SIG-M5 treated with dmso at 0.1 percent for 504 hours (cell line): ENCODE measurements at regions not wholly inside any gene's neighbourhood (a gene's known extent, or its start where the extent isn't known, plus 50 kb on each side); places are given as distances from the start of the nearest gene placed in this dataset.

Experiments used
- DNase-seq: peaks from one replicate; lab custom pipeline; 2025; ENCODE audit not compliant: unreplicated experiment; lab: John Stamatoyannopoulos, UW

GRCh38 chr9:117549444-117549843 lies 134.6 kb upstream of the ASTN2 start:
- no peak for DNase-seq

DNA sequence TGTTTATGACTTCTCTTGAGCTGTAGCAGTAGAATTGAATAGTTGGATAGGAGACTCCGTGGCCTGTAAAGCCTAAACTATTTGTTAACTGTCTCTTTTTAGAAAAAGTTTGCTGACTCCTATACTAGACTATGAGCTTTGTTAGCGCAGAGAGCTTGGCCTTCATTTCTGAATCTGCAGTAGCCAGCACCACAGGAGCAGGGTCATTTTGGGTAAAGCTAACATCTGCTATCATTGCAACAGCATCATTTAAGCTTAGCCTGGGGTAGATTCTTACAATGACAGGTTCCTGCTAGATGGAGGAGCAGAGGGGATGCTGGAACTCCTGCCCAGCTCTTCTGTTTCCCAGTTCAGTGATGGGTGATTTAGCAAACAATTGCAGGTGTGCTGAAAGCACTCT lies 133.7 kb upstream of the ASTN2 start:
- no peak for DNase-seq

DNA sequence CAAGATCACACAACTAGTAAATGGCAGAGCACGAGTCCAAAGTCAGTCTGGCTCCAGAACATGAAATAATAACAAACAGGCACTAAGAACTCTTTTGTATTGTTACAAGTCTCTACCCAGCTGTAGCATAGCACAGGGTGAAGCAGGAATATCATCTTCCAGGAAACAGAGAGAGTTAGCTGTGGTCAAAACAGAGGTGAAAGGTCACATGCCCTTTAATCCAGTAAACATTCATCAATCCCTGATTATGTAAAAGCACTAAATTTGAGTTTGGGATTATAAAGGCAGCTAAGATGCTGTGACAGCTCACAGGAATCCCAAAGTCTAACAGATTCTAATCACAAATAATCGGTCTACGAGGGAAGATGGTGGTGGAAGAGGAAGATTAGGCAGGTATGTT lies 133.0 kb upstream of the ASTN2 start:
- no peak for DNase-seq

DNA sequence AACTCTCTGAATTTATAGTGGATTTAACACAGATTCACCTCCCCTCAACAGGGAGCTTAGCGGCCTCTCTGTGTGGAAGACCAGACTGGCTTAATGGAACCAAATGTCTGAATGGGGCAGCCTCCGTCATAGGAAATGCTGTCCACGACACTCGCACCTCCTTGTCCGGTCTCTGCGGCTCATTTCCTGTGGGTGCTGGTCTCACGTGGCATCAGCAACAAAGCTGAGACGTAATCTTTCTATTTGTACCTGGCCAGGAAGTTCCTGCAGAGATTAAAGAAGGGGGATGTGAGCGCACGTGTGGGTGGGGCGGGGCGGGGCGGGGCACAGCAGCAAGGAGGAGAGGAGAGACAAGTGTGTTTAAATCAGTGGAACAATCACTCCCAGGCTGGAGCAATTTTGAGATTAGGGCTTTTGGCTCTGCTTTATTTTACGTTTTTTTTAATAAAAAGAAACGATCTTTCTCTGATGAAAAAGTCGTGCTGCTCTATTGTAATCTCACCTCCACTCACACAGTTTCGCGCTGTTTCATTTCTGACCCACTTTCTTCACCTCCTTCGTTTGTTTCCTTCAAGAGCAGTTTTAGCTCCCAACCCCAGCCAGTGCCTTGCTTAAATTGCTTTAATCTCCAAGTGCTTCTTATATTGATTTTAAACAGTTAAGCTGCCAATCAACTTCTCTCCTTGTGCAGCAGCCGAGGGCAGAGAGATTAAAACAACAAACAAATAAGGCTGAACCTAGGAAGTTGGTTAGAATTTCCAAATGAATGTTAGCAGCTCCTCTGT lies 132.2 kb upstream of the ASTN2 start:
- no peak for DNase-seq

DNA sequence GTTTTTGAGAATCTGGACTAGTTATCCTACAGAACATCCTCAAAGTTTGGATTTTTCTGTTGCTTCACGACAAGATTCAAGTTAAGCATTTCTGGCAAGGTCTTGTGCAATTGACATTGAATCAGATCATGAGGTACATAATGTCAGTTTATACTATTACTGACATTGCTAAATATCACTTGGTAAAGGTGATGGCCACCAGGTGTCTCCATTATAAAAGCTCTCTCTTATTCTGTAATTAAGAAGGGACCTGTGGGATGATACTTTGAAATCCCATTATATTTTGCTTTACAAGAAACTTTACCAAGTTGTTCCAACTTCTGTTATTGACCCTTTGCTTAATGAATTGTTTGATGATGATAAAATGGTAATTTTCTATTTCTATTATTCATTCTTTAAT lies 131.0 kb upstream of the ASTN2 start:
- DNase-seq, result no peak

DNA sequence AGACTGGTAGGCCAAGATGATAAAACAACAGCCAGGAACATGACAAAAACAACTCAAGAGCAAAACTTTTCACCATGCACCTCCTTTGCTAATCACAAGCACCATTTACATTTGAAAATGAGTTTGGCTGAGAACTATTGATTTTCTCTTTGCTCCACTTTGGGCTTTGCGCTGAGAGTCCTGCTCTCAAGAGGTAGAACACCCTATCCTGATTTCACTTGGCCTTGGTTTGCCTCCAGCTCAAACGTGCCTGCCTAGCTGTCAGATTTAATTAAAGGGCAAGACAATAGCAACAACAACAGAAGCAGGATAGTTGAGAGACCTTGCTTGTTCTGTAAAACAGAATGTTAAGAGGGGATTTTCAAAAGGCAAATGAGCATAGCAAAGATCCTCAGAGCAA lies 128.2 kb upstream of the ASTN2 start:
- DNase-seq, result no peak

DNA sequence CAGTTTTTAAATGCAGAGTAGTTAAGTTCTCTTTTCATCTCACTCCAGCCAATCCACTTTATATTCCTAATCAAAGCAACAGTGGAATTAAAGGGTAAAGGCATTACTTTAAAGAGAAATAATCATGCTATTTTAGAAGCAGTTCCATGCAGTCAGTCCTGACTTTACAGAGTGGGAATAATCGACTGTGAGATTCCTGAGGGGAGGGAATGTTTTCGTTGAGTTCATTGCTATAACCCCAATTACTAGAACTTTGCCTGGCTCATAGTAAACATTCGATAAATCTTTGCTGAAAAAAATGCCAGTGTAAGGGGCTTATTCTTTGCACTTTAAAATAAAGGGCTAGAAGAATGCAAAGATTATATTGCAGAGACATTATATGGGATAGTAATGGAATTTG lies 127.2 kb upstream of the ASTN2 start:
- no peak for DNase-seq

GRCh38 chr9:117541181-117541580 lies 126.3 kb upstream of the ASTN2 start:
- DNase-seq, result no peak

DNA sequence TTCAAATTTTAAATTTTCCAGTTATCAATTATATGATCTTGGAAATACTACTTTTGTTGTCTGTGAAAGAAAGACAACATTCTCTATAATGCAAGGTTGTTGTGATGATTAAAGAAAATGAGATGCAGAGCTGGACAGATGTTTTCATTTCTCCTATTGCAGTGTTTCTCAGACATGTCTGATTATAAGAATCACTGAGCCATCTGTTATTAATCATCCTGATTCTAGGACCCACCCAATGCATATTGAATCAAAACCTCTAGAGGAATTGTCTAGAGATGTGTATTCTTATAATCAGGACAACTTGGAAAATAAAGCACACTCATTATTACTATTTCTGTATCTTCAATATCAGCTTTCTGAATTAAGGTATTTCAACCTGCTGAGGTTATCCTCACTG lies 121.1 kb upstream of the ASTN2 start:
- no peak for DNase-seq

DNA sequence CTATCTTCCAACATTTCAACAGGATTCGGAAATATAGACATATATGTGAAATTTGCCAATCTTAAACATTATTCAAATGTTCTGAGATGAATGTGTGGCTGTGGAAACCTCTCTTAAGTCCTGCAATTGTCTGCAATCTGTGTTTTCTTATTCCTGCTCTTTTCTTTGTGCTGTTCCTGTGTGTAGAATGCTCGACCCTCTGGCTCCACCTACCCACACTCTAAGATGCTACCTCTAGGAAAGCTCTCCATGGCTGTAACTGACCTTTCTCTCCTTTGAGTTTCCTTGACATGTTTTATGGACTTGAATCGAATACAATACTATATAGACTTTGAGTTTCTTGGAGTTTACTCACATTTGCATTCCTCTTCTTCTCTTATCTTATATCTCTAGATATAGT lies 120.6 kb upstream of the ASTN2 start:
- no peak for DNase-seq

DNA sequence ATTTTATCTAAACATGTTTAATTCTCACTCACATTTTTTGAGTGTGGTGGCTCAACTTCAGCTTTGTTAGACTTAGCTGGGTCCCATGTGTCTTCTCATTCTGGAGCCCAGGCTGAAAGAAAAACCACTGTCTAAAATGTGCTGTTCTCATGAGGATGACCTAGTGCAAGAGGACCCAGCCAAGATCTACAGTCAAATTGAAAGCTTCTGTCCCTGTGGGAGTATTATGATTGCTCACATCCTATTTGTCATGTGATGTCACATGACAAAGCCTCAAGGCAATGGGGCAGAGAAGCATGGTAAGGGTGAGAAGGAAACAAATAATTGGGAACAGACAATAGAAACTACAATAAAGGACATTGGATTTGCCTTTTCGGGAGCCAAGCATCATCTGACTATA lies 113.4 kb upstream of the ASTN2 start:
- DNase-seq, result no peak

GRCh38 chr9:117526674-117527073 lies 111.8 kb upstream of the ASTN2 start:
- no peak for DNase-seq

DNA sequence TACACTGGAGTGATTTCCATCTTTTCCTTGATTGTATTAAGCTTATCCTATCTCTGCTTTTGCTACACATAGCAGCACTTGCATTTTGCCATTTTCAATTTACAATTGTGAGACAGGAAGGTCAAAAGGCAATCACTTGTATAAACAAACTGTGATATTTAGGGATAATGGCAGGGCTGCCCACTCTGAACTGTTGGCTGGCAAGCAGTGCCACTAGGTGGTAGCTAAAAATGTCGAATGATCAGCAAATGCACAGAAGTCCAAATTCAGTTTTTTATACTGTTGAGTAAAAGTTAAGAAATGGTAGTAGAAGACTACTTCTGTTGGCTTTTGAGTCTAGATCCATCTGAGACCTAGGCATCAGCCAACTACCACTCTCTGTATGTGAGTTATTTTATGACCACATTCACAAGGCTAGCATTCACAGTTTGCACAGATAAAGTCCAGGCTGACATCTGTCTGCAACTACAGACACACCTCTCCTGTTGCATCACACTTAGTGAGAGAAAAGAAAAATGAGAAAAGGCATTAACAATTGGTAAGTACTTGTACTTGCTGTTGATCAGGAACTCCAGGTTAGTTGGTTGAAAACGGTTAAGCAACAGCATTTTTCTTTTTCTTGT lies 108.8 kb upstream of the ASTN2 start:
- no peak for DNase-seq

- no peak for DNase-seq
These were observed 106.4 kb upstream of the ASTN2 start for GRCh38 chr9:117521293-117521692.

- no peak for DNase-seq
These were observed 102.1 kb upstream of the ASTN2 start for GRCh38 chr9:117516676-117517632.

GRCh38 chr9:117511852-117512481 lies 97.1 kb upstream of the ASTN2 start:
- DNase-seq, result no peak

DNA sequence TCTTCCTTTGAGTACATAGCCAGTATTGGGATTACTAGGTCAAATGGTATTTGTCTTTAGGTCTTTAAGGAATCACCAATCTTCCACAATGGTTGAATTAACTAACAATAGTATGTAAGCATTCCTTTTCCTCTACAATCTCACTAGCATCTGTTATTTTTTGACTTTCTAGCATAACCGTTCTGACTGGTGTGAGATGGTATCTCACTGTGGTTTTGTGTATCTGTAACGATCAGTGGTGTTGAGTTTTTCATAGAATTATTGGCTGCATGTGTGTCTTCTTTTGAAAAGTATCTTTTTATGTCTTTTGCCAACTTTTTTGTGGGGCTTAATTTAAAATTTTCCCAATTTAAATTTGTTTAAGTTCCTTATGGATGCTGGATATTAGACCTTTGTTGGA lies 81.5 kb upstream of the ASTN2 start:
- no peak for DNase-seq

DNA sequence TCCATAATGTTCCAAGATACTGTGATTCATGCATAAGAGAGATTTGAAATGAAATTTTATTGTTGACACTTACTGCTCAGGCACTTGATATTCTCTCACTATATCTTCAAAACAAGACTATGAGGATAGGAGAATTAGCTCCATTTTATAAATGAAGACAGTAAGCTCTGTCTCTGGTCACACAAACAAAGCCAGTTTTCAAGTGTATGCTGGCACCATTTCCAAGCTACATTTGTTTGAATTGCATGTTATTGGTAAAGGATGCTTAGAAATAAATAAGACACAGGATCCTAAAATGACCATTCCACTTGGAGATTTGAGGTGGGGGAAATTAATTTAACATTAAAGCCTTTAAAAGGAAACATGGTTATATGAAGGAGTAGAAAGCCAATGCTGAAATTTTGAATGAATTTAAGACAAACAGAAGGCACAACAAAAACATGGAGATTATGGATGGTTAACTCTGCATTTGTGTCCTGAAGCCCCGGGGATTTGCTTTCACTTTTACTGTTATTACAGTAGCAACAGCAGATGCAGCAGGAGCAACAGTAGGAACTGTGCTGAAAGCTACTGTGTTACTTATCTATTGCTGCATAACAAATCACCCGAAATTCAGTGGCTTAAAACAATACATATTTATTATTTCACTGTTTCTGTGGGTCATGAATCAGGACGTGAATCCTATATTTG lies 79.7 kb upstream of the ASTN2 start:
- no peak for DNase-seq

DNA sequence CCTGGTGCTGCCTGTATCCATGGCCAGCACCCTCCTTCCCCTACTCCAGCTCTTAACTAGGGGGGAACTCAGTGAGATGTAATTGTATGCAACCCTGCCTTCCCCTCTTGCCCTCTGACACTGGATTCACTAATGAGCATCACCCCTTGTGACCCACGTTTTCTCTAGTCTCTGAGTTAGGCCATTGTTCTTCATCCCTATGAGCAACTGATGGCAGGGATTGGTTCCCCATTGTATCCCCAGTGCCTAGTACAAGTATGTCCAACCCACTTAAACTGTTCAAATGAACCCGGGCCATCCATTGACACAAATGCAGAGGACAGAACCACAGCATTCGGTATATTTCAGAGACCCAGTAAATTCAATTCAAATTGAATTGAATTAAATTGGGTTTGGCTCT lies 77.6 kb upstream of the ASTN2 start:
- DNase-seq, result no peak

DNA sequence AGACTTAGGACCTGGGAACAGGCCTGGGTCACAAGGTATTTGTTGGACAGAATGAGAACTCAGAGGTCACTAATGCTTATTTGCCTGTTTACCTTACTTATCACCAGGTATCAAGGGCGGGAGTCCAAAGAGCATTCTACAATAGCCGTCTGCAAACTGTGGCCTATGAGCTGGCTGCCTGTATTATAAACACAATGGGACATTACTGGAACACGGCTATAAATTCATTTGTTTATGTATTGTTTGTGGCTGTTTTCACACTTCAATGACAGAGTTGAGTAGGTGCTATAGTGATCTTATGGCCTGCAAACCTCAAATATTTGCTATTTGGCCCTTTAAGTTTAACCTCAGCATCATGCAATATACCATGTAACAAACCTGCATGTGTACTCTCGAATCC lies 76.6 kb upstream of the ASTN2 start:
- DNase-seq, result no peak

DNA sequence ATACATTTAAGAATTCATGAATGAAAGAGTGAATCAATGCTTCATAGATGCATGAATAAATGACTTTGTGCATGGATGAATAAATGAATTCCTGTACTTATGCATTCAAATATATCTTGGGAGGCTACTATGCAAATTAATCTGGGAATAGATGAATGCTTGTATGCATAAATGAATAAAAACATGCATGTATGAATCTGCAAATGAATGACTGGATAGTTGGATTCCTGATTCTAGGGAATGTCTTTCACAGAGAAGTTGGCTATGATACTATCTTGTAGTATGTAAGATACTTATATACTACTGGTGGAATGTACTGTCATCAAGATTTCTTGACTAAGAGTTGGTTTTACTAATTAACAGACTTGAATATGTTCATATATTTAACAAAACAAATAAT lies 75.3 kb upstream of the ASTN2 start:
- no peak for DNase-seq
